ENCODE measurements at regions not wholly inside any gene's neighbourhood (a gene's known extent, or its start where the extent isn't known, plus 50 kb on each side); places are given as distances from the start of the nearest gene placed in this dataset.

DNA sequence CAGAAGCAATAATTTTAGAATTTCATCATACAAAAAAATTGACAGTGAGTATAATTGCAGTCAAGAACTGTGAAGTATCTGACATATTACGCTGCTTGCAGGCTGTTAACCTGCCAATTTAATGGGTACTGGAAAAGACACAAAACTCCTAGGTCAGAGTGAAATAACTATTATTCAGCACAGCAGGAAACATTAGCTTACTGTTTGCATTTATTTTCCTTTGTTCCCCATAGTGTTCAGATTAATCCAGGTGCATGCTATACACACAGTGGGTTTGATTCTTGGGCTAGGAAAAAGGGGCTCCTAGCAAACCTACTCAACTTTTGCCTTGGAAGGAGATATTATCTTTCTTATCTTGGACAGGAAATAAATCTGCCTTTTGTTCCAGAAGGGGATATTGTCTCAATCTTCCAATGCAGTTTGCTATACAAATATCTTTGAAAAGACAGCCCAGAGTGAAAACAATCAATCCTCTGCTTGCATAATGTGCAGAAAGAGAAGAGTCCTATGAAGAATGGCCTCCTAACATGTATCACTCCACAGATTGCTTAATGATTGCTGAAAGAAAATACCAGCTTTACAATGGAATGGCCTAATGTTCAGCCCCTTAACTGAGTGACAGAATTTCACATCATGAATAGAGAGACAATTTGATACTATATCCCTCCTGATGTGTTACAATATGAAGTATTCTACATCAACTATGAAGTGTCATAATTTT, 443.4 kb downstream of the TBC1D4 start:
- no peak for DNase-seq

DNA sequence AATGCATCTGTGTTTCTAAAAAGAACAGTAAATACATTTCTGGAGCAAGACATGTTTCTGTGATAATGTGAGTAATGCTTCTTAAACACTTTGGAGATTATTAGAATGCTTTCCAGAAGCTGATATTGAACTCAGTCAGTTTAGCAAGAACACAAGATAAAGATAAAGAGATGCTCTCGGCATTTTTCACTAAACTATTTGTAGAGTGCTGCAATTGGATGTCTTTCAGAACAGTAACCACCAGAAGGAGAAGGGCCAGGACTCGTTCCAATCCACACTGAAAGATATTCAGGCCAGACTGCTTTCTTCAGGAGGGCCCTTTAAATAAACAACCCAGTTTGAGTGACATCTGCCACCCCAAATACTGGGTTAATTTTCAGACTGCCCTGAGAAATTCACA, 456.0 kb downstream of the TBC1D4 start:
- DNase-seq: no peak

DNA sequence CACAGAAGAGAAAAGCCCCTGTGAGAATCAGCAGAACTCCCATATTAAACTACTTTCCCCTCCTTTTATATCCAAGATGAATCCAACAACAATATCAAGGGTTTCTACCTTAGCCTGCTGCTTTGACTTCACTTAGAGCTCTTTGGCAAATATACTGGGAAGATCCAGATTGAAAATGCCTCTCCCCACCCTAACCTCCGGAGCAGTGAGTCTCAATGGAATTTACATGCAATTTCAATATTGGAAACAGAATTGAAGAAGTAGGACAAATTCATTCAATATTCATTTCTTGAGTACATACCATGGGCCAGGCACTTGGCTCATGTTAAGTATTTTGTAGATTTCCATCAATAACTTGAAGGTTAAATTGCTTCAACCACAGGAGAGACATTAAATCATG, 457.4 kb downstream of the TBC1D4 start:
- no peak for DNase-seq

DNA sequence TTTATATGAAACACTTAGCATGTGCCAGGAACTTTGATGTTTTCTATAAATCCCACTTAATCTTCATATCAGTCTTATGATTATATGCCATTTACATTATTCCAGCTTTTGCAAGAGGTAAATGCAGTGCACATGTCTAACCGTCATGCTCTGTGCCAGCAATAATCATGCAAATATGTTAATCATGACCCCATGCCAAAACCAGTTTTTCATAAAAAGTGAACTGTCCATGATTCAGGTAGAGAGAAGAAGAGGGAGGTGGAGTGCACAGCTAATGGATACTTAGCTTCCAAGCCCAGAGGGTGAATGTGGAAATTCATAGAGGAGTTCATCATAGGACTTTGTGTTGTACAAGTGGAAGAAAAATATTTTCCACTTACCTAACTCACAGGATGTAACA, 458.4 kb downstream of the TBC1D4 start:
- no peak for DNase-seq

DNA sequence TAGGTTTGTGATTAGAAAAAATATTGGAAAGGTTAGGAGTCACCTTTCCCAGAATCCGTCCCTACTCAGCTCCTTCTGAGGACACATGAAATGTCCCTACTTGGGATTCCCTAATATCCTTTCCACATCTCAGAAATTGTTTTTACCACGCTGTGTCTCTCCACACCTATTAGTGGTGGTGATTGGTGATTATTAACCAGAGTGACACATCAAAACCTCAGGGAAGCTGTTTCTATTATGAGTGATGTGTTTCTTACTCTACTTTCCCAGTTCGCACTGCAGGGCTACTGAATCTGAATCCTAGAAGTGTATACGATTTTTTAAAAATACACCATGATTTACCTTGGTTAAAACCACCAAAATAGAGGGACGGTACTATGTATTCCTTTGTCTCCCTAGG, 460.8 kb downstream of the TBC1D4 start:
- DNase-seq: no peak

DNA sequence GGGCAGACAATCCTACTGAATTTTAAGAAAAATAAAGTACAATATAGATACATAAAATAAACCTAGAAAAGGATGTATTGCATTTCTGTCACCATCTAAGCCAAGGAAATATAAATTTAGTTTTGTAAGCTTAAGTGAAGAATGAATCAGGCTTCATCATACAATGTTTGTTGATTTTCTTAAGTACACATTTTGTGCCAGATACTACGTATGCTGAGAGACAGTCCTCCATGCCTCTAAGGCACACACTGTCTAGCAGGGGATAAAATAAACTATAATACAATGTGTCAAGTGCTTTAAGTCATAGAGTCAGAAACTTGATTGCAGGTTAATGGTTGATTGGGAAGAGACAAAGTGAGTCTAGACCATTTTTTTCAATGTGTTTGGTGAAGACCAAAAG, 465.7 kb downstream of the TBC1D4 start:
- DNase-seq: no peak

DNA sequence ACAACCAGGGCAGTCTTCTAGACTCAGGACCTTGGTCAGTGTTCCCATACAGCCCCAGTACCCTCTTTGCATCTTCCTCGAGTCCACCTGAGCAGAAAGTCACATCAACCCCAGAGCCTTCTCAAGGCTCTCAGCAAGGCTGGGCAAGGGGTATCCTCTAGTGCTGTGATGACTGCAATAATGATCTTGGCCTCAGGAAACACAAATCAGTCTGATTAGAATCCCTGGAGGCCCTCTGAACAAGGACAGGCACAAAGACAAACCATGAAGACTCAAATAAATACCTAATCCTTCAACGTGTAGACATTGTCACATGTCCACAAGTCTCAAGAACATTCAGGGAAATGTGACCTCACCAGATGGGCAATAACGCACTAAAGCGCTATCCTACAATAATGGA, 468.2 kb downstream of the TBC1D4 start:
- DNase-seq: no peak

DNA sequence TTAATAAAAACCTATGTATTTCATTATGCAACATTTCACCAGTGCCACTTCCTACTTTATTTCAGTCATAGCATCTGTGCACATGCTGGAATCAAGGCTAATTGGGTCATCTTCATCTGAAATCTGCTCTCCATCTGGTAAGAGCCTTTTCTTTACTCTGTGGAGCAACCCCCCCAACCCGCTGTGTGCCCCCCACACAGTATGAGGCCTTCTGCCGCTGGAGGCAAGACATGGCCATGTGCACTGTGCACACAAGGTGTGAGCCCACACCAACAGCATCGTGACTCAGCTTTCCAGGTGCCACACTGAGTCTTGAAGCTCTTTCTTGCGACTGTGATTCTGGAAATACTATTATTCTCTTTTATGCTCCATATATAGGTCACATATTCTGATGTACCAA, 471.0 kb downstream of the TBC1D4 start:
- DNase-seq: no peak

DNA sequence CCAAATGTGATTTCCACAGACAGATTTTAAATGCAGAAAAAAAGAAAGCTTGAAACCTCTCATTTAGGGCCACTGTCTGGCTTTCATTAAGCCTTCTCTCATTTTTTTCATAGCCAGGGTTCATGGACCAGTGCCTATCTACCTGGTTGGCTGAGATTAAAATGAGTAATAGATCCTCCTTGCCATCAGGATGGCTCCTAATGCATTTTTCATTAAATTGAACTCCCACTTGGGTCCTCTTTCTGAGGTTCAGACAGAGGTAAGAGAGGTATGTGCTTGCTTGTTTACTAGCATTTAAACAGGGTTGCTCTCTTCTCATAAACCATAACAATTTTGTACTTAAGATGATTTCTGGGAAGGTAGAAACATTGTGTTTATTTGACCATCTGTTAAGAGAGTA, 473.0 kb downstream of the TBC1D4 start:
- DNase-seq: no peak

DNA sequence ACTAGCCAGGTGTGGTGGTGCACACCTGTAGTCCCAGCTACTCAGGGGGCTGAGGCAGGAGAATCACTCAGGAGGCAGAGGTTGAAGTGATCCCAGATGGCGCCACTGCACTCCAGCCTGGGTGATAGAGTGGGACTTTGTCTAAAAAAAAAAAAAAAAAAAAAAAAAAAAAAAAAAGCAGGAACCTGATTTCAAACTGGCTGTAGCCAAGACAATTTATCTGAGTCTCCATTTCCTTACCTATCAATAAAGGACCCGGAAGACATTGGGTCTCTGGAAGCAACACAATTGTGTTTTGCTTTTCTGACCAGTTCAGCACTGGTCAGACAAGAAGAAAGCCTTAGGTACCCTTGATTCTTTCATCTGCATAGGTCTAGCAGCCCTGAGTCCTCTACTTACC, 491.0 kb downstream of the TBC1D4 start:
- no peak for DNase-seq

DNA sequence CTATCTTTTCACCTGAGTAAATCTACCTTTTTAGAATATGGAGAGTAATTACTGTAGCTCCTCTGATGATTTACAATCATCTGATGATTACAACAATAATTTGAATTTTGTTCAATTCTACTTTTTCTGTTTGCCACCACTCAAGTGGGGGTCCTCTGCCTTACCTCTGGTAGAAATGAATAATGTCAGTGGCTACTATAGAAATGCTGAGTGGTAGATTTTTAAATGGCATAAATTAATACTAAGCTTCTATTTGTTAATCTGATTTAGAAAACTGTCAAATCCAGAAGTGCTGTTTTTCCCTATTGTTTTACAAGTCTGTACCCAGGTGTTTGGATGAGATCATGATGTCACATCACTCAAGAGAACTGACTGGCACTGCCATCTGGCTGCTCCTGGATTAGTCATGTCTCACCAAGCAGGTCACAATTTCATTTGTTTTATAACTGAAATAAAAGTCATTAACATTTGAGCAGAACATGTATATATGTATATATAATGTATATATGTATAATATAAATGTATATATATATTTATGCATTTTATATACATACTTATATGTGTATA, 494.8 kb downstream of the TBC1D4 start:
- DNase-seq: no peak

DNA sequence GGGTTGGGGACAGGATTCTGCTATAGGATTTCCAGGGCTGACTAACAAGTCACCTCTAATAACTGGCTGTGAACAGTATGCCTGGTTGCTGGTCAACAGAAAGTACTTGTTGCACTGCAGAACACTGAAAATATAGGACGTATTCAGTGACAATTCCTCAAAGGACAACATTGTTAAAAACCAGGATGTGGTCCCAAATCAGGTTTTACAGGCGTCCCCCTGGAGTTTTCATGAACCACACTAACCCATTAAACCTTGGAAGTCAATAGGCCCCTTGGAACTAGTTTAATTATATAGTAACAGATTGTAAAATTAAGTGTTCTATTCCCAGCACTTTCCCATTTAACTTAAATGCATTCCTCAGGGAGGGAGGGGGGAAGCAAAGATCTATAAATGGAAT, 495.4 kb downstream of the TBC1D4 start:
- DNase-seq: no peak

DNA sequence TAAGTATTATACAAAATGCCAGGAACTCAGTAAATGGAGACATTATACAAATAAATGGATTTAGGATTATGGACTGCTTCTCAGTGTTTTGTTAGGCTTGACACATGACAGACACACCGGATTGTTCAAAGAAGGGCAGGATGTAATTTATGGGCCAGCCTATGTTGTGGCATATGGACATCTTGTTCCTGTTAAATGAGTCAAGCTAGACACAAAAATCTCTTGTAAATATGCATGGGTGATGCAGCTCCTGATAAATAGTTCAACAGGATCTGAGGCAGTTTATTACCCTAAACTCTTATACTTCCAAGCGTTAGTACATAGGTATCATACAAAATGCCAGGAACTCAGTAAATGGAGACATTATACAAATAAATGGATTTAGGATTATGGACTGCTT, 502.3 kb downstream of the TBC1D4 start:
- DNase-seq: no peak

DNA sequence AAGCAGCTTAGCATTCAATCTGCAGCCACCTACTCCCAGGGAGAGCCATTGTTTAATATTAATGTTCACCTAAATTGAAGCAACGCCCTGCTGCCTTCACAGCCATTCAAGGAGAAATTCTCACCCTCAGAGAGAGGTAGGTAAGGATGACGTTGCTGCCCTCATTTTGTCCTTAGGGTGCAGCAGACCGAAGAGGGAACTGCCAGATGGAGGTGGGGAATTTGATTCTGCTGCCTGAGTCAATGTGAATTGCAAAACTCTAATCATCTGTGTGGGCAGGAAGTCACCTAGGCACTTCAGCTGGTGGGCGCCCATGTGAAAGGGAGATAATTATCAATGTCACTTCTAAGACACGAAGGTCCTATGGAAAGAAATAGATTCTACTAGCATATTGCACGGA, 503.4 kb downstream of the TBC1D4 start:
- no peak for DNase-seq

DNA sequence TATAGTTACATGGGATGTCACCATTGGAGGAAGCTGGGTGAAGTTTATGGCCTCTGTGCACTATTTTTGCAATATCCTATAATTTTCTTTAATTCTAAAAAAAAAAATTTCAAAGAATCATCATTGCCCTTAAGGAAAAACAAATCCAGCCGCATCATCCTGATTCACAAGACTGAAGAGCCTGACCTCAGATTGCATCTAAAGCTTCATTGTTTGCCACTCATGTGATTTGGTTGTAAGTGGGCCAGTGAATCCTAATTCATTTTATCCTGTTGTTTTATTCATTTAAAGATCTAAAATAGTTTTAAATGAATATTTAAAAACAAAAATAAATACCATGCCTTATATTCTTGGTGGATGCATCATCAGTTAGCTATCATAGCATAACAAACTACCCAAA, 504.5 kb downstream of the TBC1D4 start:
- no peak for DNase-seq

DNA sequence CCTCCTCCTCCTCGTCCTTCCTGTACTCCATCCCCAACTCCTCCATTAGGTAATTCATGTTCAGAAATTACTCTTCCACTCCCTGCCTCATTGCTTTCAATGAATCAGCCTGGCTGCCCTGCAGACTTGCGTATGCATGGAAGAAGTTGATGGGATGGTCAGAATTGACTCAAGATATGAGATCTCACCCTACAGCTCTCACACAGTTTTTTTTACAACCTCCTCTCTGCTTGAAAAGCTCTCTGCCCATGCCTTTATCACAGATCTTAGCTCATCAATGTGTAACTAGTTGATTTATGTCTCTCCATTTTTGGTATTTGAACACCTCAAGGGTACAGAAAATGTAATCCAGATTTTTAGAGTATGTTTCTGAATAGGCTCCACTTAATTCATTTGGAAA, 506.9 kb downstream of the TBC1D4 start:
- DNase-seq: no peak

DNA sequence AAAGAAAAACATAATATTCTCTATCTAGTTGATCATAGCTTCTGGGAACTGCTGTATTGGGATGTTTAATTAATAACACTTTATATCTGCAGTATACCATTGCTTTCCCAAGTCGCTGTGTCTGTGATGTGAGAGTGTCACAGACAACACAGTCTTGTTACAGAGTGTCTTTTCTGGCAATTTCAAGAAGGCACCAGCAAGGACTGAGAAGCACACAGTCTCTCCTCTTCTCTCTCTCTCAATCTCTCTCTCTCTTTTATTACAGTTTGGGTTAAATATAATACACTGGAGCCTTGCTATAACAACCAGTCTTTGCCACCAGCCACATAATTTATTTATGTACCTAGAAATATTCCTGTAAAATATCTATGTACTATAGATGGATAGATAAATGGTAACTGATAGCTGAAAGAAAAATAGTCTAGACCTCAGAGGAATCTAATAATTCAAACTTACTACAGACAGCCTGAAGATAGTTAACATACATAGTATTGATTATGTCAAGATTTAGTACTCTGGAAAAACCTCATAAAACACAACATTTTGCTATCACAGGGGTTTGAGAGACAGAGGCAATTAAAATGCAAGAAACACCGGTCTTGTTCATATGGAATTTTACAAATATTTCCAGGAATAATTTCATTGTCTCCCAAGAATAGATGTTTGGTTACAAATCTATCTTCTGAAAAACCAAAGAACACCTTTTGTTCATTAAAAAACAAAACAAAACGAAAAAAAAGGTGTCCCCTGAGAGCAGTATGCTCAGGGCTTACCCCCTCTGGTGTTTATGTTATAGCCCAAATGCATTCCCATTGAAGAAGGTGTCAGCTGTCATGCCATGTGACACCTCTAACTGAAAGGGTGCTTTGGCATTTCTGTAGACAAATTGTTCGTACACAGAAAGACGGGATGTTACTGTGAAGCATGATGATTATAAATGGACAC, 507.8 kb downstream of the TBC1D4 start:
- DNase-seq: no peak

DNA sequence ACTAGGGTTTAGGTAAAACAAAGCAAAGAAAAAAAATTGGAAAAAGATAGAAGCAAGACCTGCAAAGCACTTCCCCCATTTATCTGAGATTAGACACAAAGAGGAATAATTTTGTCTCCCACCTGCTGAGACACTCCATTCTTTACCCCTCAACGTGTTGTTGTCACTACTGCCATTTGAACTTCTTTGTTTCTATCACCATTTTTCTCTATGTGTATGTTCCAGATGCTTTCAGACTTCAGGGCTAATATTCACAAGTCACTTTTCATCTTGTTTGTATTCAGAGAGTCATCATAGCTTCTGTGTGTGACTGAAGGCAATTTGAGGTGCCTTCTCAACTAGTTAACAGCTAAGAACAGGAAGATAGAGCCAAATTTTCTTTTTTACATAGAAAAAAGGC, 512.5 kb downstream of the TBC1D4 start:
- no peak for DNase-seq

DNA sequence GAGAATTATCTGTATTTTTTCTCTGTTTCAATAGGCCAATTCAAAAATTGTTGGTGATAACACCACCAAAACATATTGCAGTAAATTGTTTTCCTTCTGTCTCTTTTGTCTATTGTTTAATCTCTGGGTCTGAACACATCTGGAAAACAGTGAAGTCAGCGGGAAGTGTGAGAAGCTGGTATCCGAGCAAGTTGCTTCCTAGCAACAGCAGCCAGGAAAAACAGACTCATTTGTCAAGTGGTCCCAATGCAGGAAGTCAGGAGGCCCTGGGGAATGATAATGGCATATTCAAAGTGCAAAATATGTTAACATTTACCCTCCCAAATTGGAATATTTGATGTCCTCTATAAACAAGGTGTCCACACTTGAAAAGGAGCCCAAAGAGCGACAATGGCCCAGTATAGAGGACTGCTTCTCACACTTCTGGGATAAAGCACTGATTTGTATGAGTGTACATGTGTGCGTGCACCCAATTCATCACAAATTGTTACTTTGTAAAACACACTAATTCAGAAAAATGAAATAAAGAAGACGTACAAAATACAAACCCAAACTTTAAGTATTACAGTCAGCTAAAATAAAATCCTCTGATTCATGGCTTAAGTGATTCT, 515.0 kb downstream of the TBC1D4 start:
- DNase-seq: no peak

DNA sequence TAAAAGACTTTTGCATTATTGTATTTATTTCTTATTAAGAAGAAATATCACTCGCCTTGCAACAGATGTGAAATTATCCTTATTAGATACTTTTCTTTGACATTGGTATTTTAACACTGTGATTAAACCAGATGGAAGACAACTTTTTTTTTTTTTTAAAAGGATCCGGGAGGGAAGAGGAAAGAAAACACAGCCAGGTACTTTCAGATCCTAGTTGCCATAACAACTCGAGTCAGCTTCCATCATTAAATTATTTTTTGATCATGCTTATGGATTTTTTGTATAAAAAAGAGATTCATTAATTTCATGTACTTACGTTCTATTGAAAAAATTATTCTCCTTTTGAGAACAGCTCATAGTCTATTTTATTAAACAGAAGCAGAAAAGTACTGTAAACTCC, 515.7 kb downstream of the TBC1D4 start:
- no peak for DNase-seq

DNA sequence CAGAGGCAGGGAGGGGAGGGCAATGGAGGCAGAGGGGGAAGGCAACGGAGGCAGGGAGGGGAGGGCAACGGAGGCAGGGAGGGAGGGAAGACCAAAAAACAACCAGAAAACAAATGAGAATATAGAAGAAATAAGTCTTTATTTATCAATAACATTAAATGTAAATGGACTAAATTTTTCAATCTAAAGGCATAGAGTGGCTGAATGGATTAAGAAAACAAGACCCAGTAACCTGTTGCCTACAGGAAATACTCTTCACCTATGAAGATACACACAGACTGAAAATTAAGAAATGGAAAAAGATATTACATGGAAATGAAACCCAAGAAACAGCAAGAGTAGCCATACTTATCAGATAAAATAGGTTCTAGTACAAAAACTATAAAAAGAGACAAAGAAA, 536.3 kb downstream of the TBC1D4 start:
- no peak for DNase-seq

DNA sequence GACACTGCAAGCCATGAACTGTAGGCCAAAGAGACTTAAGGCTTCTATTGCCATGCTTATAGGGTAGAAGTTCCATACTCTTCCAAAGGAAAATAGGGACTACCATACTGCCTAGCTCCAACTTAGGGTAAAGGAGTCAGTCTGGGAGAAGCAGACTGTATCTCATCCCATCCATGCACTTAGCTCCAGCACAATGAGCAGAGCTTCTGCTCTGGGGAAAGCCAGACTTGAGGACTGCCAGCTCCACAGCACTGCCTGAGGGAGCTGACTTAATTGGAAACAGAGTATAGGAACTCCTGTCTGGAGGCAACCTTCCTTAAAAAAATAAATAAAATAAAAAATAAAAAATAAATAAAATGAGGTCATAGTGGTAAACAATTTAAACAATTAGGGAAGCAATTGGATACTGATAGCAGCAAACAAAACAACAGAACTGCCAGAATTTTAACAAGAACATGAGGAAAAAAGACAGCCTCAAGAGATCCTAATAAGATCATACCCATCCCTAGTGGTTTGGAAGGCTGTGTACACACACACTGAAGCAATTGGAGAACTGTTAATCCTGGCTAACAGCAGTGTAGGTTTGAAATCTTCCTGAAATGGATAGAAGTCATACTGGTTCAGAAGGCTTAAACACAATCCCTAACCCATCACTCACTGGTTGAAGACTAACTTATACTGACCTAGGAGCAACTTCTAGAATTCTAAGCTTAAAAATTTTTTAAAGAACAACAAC, 550.1 kb downstream of the TBC1D4 start:
- no peak for DNase-seq
